Right atrium auricular region (tissue), 2 donors: ENCODE measurements at regions not wholly inside any gene's neighbourhood (a gene's known extent, or its start where the extent isn't known, plus 50 kb on each side); places are given as distances from the start of the nearest gene placed in this dataset.
"Not testable (repeated sequence)": the region's sequence is repeated elsewhere in the genome, so short reads cannot be mapped to it uniquely, and the experiment has no call there.

Source experiments
- DNase-seq: peaks from one replicate; pipeline ENCODE4 v3.0.0-alpha.2; 2019; ENCODE audit warnings: low spot score
- H3K27ac ChIP-seq, 2 donors: fragments of 200-600 bp; sonication (generic); 1 replicate in 1 of 2; 2 replicates in 1 of 2; pipeline ENCODE4 v1.5.1; 2016 to 2019
- H3K27me3 ChIP-seq, 2 donors: fragments of 200-600 bp; sonication (generic); one replicate each; pipeline versions ENCODE4 v1.5.1 to v1.6.0; 2017 to 2019
- H3K36me3 ChIP-seq: fragments of 200-600 bp; sonication (generic); one replicate; pipeline ENCODE4 v1.5.1; 2016
- H3K4me1 ChIP-seq, 2 donors: fragments of 200-600 bp; sonication (generic); one replicate each; pipeline versions ENCODE4 v1.5.1 to v1.6.0; 2017 to 2019
- H3K4me3 ChIP-seq, 2 donors: fragments of 200-600 bp; sonication (generic); 1 replicate in 1 of 2; 2 replicates in 1 of 2; pipeline ENCODE4 v1.5.1; 2017 to 2019; ENCODE audit warnings: mild to moderate bottlenecking in 1 of 2, moderate library complexity in 1 of 2
- H3K9me3 ChIP-seq, 2 donors: fragments of 200-600 bp; sonication (generic); one replicate each; pipeline ENCODE4 v1.5.1; 2019
- CTCF ChIP-seq, 2 donors: fragments of 200-600 bp; sonication (generic); IDR thresholded peaks; one replicate each; pipeline ENCODE4 v1.5.1; 2019; ENCODE audit warnings: antibody characterized with exemption in 2 of 2

- H3K27ac ChIP-seq: no peak overlapping the region
- DNase-seq: no peak
Observed at GRCh38 chr15:100731267-100732152, 129.1 kb downstream of the ASB7 start.

GRCh38 chr15:100732211-100733055 is 130.0 kb downstream of the ASB7 start:
- Histone ChIP-seq H3K27me3 (no peaks in the 10 kb centered on the region), H3K4me1 (peaks cover 0 to 17% of the 10 kb centered on the region in 2 donors), H3K36me3 (no peaks in the 10 kb centered on the region), H3K9me3 (no peaks in the 10 kb centered on the region), H3K27ac (no peak overlapping the region), H3K4me3 (no peak overlapping the region)
- no peak for TF ChIP-seq CTCF (IDR thresholded peaks at IDR 0.05)
- no peak for DNase-seq

More at GRCh38 chr15:100731267-100732152, 129.1 kb downstream of the ASB7 start:
- Histone ChIP-seq H3K4me3 (no peak overlapping the region), H3K36me3 (no peaks in the 10 kb centered on the region), H3K9me3 (no peaks in the 10 kb centered on the region), H3K4me1 (peaks cover 0 to 17% of the 10 kb centered on the region in 2 donors), H3K27me3 (no peaks in the 10 kb centered on the region)
- TF ChIP-seq CTCF (IDR thresholded peaks at IDR 0.05): no peak

- Histone ChIP-seq H3K36me3 (no peaks in the 10 kb centered on the region), H3K27ac (no peak overlapping the region), H3K4me1 (peaks cover 0 to 17% of the 10 kb centered on the region in 2 donors), H3K9me3 (no peaks in the 10 kb centered on the region), H3K4me3 (no peak overlapping the region), H3K27me3 (no peaks in the 10 kb centered on the region)
- peak; percentile 60 for DNase-seq
- no peak for TF ChIP-seq CTCF (IDR thresholded peaks at IDR 0.05)
Observed at GRCh38 chr15:100733101-100733842, 130.9 kb downstream of the ASB7 start.

- not testable (repeated sequence) for DNase-seq, H3K36me3 ChIP-seq, H3K27ac ChIP-seq, H3K27me3 ChIP-seq, H3K9me3 ChIP-seq, H3K4me3 ChIP-seq
- H3K4me1 ChIP-seq: peaks cover 0 to 17% of the 10 kb centered on the region in 2 donors
Observed at GRCh38 chr15:100733843-100734185, 131.4 kb downstream of the ASB7 start.

- Histone ChIP-seq H3K27me3 (no peaks in the 10 kb centered on the region), H3K27ac (no peak overlapping the region), H3K36me3 (no peaks in the 10 kb centered on the region), H3K4me3 (no peak overlapping the region), H3K9me3 (no peaks in the 10 kb centered on the region), H3K4me1 (peaks cover 0 to 17% of the 10 kb centered on the region in 2 donors)
- DNase-seq: no peak
- TF ChIP-seq CTCF (IDR thresholded peaks at IDR 0.05): no peak
Observed at GRCh38 chr15:100734586-100734985, 132.2 kb downstream of the ASB7 start.
